ENCODE measurements at regions not wholly inside any gene's neighbourhood (a gene's known extent, or its start where the extent isn't known, plus 50 kb on each side); places are given as distances from the start of the nearest gene placed in this dataset.

DNA sequence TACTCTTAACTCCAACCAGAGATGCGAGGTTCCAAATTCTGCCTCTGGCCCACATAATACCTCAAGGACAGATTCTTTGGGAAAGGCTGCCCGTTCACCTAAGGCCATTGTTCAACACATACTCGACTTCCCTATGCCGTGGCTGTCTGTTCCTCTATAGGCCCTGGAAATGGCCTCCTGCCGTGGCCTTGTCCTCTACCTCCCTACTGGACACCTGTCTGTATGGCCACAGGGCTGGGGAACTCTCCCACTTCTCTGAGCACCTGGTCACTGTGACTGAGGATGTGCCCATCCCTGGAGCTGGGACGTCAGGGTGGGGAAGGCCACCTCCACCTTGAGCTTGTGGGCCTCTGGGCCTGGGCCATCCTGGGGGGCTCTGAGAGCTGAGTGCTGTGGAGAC lies 340.5 kb upstream of the B3GAT1 start:
- TF ChIP-seq, protein P1, sequence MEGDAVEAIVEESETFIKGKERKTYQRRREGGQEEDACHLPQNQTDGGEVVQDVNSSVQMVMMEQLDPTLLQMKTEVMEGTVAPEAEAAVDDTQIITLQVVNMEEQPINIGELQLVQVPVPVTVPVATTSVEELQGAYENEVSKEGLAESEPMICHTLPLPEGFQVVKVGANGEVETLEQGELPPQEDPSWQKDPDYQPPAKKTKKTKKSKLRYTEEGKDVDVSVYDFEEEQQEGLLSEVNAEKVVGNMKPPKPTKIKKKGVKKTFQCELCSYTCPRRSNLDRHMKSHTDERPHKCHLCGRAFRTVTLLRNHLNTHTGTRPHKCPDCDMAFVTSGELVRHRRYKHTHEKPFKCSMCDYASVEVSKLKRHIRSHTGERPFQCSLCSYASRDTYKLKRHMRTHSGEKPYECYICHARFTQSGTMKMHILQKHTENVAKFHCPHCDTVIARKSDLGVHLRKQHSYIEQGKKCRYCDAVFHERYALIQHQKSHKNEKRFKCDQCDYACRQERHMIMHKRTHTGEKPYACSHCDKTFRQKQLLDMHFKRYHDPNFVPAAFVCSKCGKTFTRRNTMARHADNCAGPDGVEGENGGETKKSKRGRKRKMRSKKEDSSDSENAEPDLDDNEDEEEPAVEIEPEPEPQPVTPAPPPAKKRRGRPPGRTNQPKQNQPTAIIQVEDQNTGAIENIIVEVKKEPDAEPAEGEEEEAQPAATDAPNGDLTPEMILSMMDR (IDR thresholded peaks at IDR 0.05), result no peak
- no peak for TF ChIP-seq POLR2A (IDR thresholded peaks at IDR 0.05)

All from uterus (tissue), 2 donors.